ENCODE measurements at regions not wholly inside any gene's neighbourhood (a gene's known extent, or its start where the extent isn't known, plus 50 kb on each side); places are given as distances from the start of the nearest gene placed in this dataset.

DNA sequence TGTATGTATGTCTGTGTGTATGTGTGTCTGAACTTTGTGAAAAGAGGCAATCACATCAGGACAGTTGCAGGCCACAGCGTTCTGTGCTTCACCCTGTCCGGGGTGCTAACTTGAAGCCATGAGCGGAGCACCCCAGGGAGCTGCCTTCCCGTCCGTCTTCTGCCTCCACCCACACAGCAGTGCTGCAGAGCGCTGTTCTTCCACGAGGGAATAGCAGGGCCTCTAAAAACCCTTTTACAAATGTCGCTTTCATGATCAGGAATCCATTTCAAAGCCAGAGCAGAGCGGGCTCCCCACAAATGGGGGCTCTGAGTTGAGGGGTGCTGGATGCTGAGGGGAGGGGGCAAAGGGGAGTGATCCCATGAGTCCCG, 131.5 kb downstream of the RNASET2 start:
- TF ChIP-seq POLR2AphosphoS5 (IDR thresholded peaks at IDR 0.05) (no peak), POLR2A (IDR thresholded peaks at IDR 0.05) (no peak), EP300 (IDR thresholded peaks at IDR 0.05) (no peak)
- TF ChIP-seq, protein P1, sequence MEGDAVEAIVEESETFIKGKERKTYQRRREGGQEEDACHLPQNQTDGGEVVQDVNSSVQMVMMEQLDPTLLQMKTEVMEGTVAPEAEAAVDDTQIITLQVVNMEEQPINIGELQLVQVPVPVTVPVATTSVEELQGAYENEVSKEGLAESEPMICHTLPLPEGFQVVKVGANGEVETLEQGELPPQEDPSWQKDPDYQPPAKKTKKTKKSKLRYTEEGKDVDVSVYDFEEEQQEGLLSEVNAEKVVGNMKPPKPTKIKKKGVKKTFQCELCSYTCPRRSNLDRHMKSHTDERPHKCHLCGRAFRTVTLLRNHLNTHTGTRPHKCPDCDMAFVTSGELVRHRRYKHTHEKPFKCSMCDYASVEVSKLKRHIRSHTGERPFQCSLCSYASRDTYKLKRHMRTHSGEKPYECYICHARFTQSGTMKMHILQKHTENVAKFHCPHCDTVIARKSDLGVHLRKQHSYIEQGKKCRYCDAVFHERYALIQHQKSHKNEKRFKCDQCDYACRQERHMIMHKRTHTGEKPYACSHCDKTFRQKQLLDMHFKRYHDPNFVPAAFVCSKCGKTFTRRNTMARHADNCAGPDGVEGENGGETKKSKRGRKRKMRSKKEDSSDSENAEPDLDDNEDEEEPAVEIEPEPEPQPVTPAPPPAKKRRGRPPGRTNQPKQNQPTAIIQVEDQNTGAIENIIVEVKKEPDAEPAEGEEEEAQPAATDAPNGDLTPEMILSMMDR (IDR thresholded peaks at IDR 0.05): no peak
